ENCODE measurements at regions not wholly inside any gene's neighbourhood (a gene's known extent, or its start where the extent isn't known, plus 50 kb on each side); places are given as distances from the start of the nearest gene placed in this dataset.
"Not testable (repeated sequence)": the region's sequence is repeated elsewhere in the genome, so short reads cannot be mapped to it uniquely, and the experiment has no call there.

DNA sequence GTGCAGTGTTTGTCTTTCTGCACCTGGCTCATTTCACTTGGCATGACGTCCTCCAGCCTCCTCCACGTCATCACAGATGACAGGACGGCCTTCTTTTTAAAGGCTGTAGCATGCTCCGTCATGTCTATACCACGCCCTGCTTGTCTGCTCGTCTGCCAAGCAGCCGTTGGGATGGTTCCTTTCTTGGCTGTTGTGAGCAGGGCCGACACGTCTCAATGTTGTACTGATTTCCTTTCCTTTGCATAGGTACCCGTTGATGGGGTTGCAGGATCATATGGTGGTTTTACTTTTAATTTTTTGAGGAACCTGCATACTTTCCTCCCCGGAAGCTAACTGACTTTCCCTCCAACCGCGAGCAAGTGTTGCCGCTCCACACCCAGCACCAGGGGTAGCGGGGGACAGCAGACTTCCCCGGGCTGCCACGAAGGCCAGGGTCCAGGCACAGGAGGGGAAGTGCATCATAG is 212.2 kb upstream of the ZNF469 start:
- no peak overlapping the region for H3K4me3 ChIP-seq
- H3K4me1 ChIP-seq, result no peaks in the 10 kb centered on the region
- H3K36me3 ChIP-seq, result no peaks in the 10 kb centered on the region
- WGBS, 2 donors, result 82 to 85% methylated on average over 17 of the region's 17 CpGs
- no peak for DNase-seq (ENCODE audit: low spot score in 2 of 2)
- no peaks in the 10 kb centered on the region for H3K9me3 ChIP-seq
- TF ChIP-seq POLR2A (IDR thresholded peaks at IDR 0.05) (no peak), EP300 (IDR thresholded peaks at IDR 0.05) (no peak)
- TF ChIP-seq, protein P1, sequence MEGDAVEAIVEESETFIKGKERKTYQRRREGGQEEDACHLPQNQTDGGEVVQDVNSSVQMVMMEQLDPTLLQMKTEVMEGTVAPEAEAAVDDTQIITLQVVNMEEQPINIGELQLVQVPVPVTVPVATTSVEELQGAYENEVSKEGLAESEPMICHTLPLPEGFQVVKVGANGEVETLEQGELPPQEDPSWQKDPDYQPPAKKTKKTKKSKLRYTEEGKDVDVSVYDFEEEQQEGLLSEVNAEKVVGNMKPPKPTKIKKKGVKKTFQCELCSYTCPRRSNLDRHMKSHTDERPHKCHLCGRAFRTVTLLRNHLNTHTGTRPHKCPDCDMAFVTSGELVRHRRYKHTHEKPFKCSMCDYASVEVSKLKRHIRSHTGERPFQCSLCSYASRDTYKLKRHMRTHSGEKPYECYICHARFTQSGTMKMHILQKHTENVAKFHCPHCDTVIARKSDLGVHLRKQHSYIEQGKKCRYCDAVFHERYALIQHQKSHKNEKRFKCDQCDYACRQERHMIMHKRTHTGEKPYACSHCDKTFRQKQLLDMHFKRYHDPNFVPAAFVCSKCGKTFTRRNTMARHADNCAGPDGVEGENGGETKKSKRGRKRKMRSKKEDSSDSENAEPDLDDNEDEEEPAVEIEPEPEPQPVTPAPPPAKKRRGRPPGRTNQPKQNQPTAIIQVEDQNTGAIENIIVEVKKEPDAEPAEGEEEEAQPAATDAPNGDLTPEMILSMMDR (IDR thresholded peaks at IDR 0.05), result no peak
- peaks cover 0 to 4% of the 10 kb centered on the region in 2 donors for H3K27me3 ChIP-seq
- H3K27ac ChIP-seq, result no peak overlapping the region

DNA sequence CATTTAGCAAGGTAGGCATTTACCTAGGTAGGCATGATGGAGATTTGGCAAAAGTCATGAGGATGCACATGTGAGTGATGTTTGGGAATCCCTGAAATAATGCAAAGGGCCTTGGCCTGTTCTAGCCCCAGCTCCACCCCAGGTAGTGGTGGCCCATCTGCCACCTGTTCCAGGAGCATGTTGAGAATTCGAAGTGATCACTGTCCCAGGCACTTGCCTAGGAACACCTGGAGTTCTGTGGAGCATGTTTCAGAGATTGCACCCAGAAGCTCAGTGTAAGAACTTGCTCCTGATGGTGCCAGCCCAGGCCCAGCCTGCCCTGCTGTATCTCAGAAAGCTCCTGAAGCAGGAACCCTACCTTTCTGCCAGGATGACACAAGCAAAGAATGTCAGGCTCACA is 211.6 kb upstream of the ZNF469 start:
- H3K9me3 ChIP-seq; H3K4me1 ChIP-seq; H3K27ac ChIP-seq; DNase-seq (ENCODE audit: low spot score in 2 of 2); H3K4me3 ChIP-seq; H3K27me3 ChIP-seq; H3K36me3 ChIP-seq: not testable (repeated sequence)
- whole genome bisulfite sequencing, 2 donors, result 70 to 83% methylated on average over 1 of the region's 1 CpG

DNA sequence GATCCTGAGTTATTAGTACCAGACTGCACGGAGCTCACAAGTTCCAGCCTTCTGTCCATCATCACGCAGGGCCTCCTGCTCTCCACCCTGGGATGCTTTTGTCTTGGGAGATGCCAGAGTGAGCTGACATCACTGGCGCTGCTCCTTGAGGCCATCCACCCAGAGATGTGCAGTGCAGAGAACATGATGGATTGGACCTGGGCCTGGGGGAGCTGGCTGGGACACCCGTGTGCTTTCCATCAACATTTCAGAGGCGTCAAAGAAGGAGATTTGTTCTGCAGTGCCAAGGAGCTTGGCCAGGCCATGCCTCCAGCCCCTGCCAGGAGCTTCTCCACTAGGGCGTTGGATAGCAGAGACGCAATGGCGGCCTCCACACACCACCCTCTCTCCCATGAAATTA is 206.6 kb upstream of the ZNF469 start:
- H3K36me3 ChIP-seq; H3K4me3 ChIP-seq; DNase-seq (ENCODE audit: low spot score in 2 of 2); H3K27me3 ChIP-seq; H3K4me1 ChIP-seq; H3K27ac ChIP-seq; H3K9me3 ChIP-seq: not testable (repeated sequence)
- 93% methylated on average over 3 of the region's 8 CpGs for WGBS, 2 donors

DNA sequence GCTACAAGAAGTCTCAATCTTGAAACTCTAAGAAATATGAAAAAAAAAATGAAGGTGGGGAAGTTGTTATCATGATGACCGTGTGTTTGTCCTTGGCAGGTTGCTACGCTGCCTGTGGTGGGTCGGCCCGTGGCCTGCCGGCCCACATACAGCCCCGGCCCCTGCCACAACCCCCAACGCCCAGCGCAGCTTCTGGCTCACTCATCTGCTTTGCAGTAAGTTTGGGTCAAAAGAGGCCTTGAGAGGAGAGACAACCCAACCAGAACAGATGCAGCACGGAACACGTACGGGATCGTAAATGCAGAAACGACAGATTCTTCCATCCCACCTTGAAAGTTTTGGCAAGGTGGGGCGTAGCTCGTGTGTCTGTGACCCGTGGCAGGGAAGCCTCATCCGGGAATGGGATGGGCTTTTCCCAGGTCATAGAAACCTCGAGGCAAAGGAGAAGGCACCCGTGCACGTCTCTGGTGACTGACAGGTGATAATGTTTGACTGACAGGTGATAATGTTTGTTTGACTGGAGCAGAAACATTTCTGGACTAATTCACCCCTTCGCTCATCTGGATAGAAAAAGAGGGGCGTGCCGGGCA is 206.1 kb upstream of the ZNF469 start:
- DNase-seq (ENCODE audit: low spot score in 2 of 2); H3K27ac ChIP-seq; H3K27me3 ChIP-seq; H3K36me3 ChIP-seq; H3K9me3 ChIP-seq; H3K4me3 ChIP-seq; H3K4me1 ChIP-seq: not testable (repeated sequence)
- WGBS, 2 donors, result 87 to 88% methylated on average over 23 of the region's 23 CpGs

DNA sequence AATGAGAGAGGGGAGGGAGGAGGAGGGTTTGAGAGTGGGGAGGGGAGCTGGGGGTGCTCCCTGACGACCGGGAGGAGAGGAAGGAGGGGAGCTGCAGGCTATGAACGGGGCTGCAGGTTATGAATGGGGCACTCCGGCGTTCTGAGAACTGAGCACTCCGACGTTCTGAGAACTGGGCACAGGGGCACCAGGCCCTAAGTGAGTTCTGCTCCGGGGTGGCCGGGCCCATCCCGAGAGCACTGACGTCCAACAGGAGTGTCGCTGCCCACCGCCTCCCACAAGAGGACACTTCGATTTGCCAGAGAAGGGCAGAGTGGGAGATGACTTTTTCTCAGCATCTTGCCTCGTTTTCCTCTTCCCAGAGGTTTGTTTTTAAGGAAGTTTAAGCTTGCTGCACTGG is 204.5 kb upstream of the ZNF469 start:
- not testable (repeated sequence) for H3K9me3 ChIP-seq; H3K4me1 ChIP-seq; H3K27me3 ChIP-seq; H3K36me3 ChIP-seq; H3K27ac ChIP-seq; DNase-seq (ENCODE audit: low spot score in 2 of 2); H3K4me3 ChIP-seq
- 58 to 67% methylated on average over 15 of the region's 15 CpGs for WGBS, 2 donors

DNA sequence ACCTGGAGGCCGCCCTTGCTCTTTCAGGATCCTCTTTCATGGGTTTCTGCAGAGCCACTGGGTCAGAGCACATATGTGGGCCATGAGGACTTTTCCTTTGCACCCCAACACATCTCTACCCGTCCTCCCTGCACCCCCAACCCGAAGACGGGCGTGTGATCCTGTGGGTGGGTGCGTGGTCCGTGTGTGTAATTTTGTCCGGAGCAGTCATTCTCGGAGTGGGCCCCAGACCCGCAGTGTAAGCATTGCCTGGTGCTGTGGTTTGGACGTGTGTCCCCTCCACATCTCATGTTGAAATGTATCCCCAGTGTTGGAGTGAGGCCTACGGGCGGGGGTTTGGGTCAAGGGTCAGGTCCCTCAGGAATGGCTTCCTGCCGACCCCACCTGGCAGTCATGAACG is 203.9 kb upstream of the ZNF469 start:
- not testable (repeated sequence) for H3K27ac ChIP-seq; DNase-seq (ENCODE audit: low spot score in 2 of 2); H3K27me3 ChIP-seq; H3K9me3 ChIP-seq; H3K4me3 ChIP-seq; H3K4me1 ChIP-seq; H3K36me3 ChIP-seq
- WGBS, 2 donors, result 76 to 87% methylated on average over 11 to 15 of the region's 15 CpGs

DNA sequence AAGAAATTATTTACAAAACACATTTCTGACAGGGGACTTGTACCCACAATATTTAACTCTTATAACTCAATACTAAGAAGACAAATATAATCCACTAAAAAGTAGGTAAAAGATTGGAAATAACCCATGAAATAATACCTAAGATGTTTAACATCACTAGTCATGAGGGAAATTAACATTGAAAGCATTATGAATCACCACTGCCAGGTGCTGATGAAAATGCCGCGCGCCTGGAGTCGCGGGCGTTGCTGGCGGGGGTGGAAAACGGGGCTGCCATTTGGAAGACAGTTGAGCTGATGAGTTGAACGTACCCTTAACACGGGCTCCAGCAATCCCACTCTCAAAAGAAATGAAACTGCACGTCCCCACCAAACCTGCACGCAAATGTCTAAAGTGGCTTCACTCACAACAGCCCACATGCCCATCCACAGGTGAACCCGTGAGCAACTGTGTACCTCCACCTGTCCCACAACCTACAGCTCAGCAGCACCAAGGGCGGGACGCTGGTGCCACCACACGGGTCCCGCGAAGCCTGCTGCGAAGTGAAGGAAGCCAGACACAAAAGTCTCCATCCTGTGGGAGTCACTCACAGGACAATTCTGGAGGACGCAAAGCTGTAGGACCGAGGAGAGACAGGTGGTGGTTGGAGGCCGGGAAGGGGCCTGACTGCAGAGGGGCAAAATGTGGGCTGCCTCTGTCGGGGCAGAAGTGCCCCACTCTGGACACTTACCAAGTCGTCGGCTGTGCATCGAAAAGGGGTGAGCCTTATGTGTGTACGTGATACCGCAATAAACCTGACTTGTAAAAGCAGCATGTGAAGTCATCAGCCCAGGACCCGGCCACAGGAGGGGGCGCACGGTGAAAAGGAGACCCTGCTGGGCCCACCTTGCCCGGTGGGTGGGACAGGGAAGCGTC is 199.5 kb upstream of the ZNF469 start:
- H3K4me1 ChIP-seq; H3K9me3 ChIP-seq; H3K36me3 ChIP-seq; H3K27ac ChIP-seq; H3K27me3 ChIP-seq; DNase-seq (ENCODE audit: low spot score in 2 of 2); H3K4me3 ChIP-seq: not testable (repeated sequence)
- WGBS, 2 donors, result 89% methylated on average over 33 of the region's 33 CpGs

DNA sequence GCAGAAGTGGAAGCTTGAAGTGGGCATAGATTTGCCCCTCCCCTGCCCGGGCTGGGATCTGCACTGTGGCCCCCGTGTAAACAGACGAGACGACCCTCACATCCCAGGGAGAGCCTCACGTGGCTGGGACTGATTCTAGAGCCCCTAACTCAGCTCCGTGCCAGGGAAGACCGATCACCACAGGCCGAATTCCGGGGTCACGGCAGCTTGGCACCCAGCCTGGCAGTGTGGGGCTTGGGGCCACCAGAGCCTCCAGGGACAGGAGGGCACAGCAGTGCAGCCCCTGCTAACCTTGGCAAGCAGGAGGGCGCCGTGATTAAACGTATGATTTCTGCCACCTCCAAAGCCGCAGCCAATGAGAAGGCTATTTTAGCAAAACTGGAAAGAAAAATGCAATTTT is 198.7 kb upstream of the ZNF469 start:
- DNase-seq (ENCODE audit: low spot score in 2 of 2), result not testable (repeated sequence)

DNA sequence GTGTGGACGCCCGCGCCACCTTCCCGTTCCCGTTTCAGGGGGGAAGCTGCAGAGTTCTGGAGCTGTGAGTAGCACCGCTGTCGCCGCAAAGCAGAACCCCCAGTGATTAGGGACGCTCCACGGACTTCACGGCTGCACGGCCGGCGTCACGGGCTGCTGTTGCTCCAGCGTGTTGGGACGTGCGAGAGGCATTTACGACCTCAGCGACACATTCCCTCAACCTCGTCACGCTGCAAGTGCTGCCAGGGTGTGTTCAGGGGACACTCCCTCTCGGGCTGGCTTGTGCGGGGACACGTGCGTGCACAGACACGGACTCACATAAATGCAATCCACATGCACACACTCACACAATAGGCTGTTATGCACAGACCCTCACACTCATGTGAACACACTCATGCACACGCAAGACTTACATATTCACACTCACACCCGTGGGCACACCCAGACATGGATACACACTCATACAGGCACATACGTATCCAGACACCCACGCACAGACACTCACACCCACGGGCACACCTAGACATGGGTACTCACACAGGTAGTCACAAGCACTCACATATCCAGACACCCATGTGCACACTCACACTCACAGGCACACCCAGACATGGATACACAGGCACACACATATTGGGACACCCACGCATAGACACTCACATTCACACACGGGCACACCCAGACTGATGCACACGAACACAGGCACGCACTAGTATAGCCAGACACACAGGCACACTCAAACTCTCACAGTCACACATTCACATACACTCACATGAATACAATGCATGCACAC is 198.0 kb upstream of the ZNF469 start:
- not testable (repeated sequence) for H3K27ac ChIP-seq; DNase-seq (ENCODE audit: low spot score in 2 of 2)

More for the DNA sequence above, 198.7 kb upstream of the ZNF469 start:
- H3K4me1 ChIP-seq, H3K27ac ChIP-seq, H3K36me3 ChIP-seq, H3K27me3 ChIP-seq, H3K4me3 ChIP-seq, H3K9me3 ChIP-seq: not testable (repeated sequence)
- 56 to 89% methylated on average over 6 to 7 of the region's 14 CpGs for WGBS, 2 donors

DNA sequence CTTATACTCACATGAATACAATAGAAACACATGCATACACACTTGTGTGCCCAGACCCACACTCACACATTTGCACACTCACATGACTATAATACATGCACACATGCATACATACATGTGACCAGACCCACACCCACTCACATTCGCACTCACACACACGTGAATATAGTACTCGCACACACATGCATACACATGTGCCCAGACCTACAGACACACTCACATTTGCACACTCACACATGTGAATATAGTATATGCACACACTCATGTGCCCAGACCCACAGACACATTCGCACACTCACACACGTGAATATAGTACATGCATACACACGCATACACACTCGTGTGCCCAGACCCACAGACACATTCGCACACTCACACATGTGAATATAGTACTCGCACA is 197.4 kb upstream of the ZNF469 start:
- not testable (repeated sequence) for H3K27me3 ChIP-seq; H3K4me3 ChIP-seq; H3K36me3 ChIP-seq; DNase-seq (ENCODE audit: low spot score in 2 of 2); H3K4me1 ChIP-seq; H3K27ac ChIP-seq
- peaks cover 0 to 13% (median 0%) of the 10 kb centered on the region in 4 donors for H3K9me3 ChIP-seq
- 90 to 96% methylated on average over 6 to 7 of the region's 9 CpGs for WGBS, 2 donors

More for the DNA sequence above, 198.0 kb upstream of the ZNF469 start:
- not testable (repeated sequence) for H3K4me3 ChIP-seq, H3K36me3 ChIP-seq, H3K4me1 ChIP-seq, H3K27me3 ChIP-seq
- 93 to 98% methylated on average over 13 to 14 of the region's 36 CpGs for WGBS, 2 donors
- peaks cover 0 to 13% (median 0%) of the 10 kb centered on the region in 4 donors for H3K9me3 ChIP-seq

DNA sequence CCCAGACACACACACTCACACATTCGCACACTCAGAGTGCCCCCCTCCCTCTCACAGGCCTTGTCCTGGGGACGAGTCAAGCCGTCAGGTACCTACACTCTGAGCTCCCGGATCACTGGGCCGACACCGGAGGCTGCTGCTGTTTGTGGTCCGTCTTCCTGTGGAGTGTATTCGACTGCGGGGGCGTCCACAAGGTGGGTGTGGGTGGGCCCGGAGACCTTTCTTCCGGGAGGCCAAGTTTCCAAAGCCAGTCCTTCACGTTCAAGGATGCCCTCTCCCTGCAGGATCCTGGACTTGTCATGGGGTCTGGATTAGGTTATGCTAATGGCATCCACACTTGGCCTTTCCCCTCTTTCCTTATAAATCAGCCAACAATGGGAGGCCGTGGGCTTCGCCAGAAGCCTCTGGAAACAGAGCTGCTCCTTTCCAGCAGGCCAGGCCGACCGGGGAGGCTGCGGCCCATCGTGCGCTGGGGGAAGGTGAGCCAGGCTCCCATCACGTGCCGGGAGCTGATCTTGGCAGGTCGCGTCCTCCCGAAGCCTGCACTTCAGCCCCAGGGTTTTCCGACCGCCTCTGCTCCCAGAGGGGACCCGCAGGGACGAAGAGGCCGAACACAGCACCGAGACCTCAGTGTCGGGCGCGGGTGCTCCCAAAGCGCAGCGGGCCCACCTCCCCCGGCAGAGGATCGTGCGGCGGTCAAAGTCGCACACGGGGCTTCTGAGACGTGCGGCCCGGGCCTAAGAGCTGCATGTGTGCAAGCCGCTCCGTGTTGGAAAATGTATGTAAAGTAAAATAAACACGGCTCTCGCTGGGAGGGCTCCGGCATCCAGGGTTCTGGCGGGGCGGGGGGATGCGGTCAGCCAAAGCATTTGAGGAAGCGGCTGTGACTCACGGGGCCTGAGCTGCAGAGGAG is 196.5 kb upstream of the ZNF469 start:
- WGBS, 2 donors, result 29 to 39% methylated on average over 28 to 45 of the region's 55 CpGs
- peaks cover 0 to 13% (median 0%) of the 10 kb centered on the region in 4 donors for H3K9me3 ChIP-seq
- not testable (repeated sequence) for H3K27me3 ChIP-seq; H3K27ac ChIP-seq; H3K36me3 ChIP-seq; H3K4me1 ChIP-seq; H3K4me3 ChIP-seq; DNase-seq (ENCODE audit: low spot score in 2 of 2)
